A172 (cell line): ENCODE measurements at regions not wholly inside any gene's neighbourhood (a gene's known extent, or its start where the extent isn't known, plus 50 kb on each side); places are given as distances from the start of the nearest gene placed in this dataset.

Experiments
- DNase-seq: peaks from one replicate; pipeline ENCODE4 v3.0.0-alpha.2; 2015; ENCODE audit warnings: low spot score

- DNase-seq: no peak
Observed at GRCh38 chr6:6704103-6705060, 115.9 kb downstream of the LY86 start.

DNA sequence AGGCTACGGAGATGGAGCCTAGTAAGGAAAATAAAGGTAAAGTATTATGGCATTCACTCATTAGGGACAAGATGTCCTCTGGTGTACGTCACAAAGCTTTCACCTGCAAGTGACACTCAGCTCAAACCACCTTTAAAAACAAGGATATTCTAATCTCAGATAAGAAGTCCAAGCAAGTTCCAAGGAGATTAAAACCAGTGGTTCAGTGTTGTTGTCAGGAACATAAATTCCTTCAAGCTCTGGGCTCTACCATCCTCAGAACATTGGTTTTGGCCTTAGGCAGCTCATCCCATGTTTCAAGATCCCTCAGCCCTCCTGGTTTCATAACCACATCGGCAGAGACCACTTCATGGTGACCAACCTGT, 116.5 kb downstream of the LY86 start:
- no peak for DNase-seq

DNA sequence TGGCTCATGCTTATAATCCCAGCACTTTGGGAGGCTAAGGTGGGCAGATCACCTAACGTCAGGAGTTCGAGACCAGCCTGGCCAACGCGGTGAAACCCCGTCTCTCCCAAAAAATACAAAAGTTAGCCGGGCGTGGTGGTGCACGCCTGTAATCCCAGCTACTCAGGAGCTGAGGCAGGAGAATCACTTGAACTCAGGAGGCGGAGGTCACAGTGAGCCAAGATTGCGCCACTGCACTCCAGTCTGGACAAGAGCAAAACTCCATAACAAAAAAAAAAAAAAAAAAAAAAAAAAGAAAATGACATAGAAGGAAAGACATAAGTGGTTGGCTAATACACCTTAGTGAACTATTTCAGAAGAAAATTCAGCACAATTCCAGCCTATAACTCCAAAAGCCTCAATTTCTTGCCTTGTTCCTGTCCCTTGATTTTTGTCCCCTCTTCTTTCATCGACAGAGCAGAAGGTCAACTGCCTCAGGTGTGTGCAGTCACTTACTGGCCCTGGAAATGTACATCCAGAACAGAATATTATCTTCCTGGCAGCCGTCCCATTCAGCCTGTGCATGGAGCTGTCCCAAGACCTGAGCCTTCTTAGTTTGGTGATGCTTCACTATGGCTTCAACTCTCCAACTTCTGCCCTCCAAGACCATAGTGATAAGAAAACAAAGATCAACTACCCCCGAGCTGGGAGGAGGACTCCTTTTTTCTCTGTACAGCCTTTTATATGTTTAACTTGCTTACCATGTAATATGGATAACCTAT, 117.6 kb downstream of the LY86 start:
- DNase-seq: no peak

DNA sequence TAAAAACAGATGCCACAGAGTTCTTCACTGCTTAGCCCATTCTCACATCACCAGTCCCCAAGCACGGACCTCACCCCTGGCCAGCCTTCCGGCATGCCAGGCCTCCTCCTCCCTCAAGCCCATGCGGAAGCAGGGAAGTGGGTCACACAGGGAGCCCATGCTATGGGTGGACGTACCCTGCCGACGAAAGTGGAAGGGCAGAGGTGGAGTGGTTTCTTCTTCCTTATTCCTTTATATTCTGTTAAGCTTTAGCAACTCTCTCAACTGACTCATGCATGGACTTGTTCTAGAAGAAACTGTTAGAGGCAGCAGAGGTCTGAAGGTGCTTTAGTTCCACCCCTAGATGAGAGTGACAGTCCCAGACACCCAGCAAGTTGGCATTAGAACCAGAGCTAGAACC, 118.6 kb downstream of the LY86 start:
- DNase-seq: no peak

- DNase-seq: no peak
Observed at GRCh38 chr6:6709106-6709505, 120.6 kb downstream of the LY86 start.

DNA sequence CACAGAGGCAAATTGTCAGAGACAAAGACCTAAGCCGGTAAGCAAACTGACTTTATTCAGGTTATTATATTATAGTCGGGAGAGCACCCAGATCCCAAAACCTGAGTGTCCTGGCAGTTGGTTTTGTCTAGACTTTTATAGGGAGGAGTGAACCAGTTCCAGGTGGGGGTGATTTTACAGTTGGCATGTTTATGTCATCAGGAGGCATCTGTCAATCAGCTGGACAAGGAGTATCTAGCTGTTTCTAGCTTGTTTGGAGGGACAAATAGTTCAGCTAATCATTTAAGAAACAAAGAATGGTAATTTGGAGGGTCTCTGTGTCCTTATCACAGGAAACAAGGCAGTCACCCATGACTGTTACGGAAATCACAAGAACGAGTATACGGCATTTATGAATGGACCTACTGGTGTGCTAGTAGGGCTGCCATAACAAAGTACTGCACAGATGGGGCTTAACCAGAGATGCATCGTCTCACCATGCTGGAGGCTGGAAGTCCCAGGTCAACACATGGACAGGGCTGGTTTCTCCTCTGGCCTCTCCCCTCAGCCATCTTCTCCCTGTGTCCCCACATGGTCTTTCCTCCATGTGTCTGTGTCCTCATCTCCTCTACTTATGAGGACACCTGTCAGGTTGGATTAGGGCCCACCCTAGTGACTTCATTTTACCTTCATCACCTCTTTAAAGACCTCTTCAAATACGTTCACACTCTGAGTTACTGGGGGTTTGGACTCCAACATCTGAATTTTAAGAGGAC, 122.7 kb downstream of the LY86 start:
- DNase-seq: no peak

GRCh38 chr6:6711832-6712448, 123.4 kb downstream of the LY86 start:
- DNase-seq: no peak

GRCh38 chr6:6712449-6713403, 124.2 kb downstream of the LY86 start:
- DNase-seq: peak; percentile 87

DNA sequence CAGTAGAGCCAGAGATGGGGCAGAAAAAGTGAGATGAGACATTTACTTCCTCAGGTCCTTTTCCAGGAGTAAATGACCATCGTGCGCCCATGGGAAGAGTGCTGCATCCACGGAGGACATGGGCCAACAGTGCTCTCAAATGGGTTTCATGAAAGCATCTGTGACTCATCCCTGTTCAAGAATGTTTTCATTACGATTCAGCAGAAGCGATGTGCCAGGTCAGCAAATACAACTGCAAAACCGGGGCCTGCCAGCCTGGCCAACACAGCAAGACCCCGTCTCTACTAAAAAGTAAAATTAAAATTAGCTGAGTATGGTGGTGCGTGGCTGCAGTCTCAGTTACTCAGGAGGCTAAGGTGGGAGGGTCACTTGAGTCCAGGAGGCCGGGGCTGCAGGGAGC, 125.1 kb downstream of the LY86 start:
- DNase-seq: peak; percentile 33

DNA sequence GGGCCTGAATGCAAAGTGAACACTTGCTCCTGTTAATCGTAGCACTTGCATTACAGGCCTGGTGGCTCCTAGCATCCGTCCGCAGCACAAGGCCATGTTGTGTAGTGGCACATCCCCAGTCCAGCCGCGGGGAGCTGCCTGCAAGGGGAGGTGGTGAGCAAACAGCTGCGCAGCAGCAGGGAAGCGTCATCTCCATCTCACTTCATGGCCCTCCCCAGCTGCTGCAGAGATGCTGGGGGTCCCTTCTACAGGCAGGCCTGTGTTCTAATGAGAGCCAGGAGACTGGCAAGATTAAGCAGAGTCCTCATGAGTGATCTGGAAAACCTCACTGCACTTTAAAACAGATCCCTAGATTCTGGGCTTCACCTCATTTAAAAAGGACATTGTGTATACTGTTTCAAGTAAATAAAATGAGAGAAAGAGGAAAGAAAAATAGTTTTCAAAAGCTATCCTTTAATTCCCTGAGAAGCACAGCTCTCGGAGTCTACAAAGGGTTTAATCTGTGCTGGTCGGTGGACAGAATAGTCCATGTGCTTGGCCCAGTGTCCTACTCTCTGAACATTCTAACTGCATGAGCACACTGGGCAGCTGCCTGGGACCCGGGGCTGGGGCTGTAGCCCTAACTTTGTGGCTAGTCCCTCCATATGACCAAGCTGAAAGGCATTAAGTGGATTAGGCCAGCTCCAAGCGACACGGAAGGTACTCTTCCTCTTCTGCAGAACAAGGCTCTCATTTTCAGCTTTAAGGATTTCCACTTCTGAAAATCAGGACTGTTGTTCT, 125.8 kb downstream of the LY86 start:
- DNase-seq: no peak

DNA sequence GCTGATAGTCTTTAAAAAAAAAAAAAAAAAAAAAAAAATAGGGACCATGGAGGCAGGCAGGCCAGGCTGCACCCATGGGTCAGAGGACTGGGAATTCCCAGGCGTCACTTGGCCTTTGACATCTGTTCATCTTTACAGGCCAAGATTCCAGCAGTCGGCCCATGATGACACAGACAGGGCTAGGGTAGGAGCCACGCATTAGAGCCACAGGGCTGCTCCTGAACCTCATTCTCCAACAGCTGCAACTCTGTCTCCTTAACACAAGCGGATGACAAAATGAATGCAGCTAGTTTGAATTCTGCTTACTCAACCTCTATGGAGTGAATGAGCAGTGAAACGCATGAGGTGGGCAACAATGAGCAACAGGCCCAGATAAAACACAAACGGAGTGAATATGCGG, 126.4 kb downstream of the LY86 start:
- no peak for DNase-seq

DNA sequence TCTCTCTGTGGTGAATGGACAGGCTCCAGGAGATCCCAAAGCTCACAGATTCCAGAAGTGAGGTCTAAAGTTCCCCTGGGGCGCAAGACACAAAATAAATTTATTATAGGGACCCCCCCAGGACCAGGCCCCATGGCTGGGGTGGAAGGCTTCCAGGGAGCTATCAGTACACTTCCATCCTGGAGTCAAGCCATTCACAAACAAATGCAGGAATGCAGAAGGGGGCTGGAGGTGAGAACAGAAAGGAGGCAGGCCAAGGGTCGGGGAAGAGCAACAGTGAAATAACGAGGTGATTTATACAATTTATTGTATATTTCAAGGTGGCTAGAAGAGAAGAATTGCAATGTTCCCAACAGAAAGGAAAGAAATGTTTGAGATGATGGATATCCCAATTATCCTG, 126.9 kb downstream of the LY86 start:
- no peak for DNase-seq

DNA sequence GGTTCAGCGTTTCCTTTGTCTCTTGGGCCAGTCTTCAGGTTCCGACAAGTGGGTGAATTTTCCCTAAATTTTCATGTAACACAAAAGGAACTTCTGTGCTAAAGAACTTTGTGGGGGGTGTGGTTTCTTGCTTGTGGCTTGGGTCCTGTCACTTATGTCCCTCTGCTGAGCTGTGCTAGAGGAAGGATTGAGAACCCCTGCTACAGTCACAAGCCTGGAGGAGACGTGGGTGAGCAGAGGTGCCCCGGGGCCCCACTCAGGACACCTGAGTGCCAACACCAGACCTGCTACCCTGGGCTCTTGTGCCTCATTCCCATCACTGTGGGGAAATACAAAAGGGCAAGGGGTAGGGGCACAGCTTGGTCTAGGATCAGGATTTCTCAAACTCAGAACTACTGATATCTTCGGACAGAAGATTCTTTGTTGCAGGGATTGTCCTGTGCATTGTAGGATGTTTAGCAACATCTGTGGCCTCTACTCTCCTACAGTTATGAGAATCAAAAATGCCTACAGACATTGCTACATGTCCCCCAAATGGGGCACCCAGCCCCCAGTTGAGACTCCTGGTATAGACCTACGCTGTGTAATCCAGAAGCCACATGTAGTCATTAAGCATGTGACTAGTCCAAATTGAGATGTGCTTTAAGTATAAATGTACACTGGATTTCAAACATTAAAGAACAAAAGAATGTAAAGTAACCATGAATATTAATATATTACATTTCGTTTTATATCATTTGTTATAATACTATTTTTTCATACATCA, 128.7 kb downstream of the LY86 start:
- no peak for DNase-seq

GRCh38 chr6:6717953-6718352, 129.4 kb downstream of the LY86 start:
- no peak for DNase-seq

GRCh38 chr6:6721606-6722005, 133.1 kb downstream of the LY86 start:
- DNase-seq: no peak

DNA sequence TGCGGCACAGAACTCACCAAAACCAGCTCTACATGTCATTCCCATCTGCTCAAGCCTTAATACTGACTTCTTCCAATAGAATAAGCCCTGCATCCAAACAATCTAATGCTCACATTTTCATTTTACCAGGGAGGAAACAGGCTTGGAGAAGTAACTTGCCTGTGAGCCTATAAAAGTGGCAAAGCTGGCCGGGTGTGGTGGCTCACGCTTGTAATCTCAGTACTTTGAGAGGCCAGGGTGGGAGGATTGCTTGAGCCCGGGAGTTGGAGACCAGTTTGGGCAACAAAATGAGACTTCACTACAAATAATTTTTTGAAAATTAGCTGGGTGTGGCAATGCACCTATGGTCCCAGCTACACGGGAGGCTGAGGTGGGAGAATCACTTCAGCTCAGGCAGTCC, 133.7 kb downstream of the LY86 start:
- DNase-seq: no peak

DNA sequence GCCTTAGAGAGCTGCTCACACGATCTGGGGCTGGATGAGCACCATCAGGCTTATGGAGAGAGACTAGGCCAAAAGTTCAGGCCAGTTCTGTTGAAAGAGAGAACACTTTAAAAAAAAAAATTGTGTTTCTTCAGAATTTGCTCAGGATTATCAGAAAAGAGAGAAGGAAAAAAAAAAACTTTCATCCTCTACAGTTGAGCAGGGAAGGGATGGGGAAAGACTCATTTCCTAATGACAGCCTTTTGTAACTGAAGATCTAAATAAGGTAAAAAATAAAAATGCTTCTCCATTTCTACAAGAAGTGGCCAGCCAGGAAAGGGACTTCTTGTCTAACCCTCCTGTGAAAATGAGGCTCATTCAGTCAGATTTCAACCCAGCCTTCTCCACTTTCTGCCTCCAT, 134.8 kb downstream of the LY86 start:
- DNase-seq: no peak

GRCh38 chr6:6723921-6724538, 135.5 kb downstream of the LY86 start:
- DNase-seq: no peak
